Type B pancreatic cell (in vitro differentiated cells): ENCODE measurements at regions not wholly inside any gene's neighbourhood (a gene's known extent, or its start where the extent isn't known, plus 50 kb on each side); places are given as distances from the start of the nearest gene placed in this dataset.

ENCODE experiments used
- DNase-seq: peaks from one replicate; pipeline ENCODE4 v3.0.0; 2021; ENCODE audit warnings: mixed read lengths; ENCODE audit not compliant: unreplicated experiment; ENCODE audit errors: extremely low spot score
- H3K27ac Mint-ChIP-seq: 2 replicates; pipeline ENCODE4 v1.8.0; 2021; ENCODE audit warnings: mild to moderate bottlenecking, mixed read lengths
- H3K27me3 Mint-ChIP-seq: 2 replicates; pipeline ENCODE4 v1.8.0; 2021; ENCODE audit warnings: mixed read lengths
- H3K36me3 Mint-ChIP-seq: 2 replicates; pipeline ENCODE4 v1.8.0; 2021; ENCODE audit warnings: mixed read lengths
- H3K4me1 Mint-ChIP-seq: one replicate; pipeline ENCODE4 v1.8.0; 2021; ENCODE audit warnings: mixed read lengths; ENCODE audit not compliant: unreplicated experiment
- H3K4me3 Mint-ChIP-seq: 2 replicates; pipeline ENCODE4 v1.8.0; 2021; ENCODE audit warnings: mild to moderate bottlenecking, mixed read lengths
- H3K9me3 Mint-ChIP-seq: 2 replicates; pipeline ENCODE4 v1.8.0; 2021; ENCODE audit warnings: mixed read lengths
- CTCF ChIP-seq: fragments of 200-600 bp; sonication (generic); conservative IDR thresholded peaks from 2 replicates; pipeline ENCODE4 v1.5.0; 2021; ENCODE audit warnings: antibody characterized with exemption, mild to moderate bottlenecking

GRCh38 chr19:31529121-31529520 is 179.9 kb upstream of the TSHZ3 start:
- Mint-ChIP-seq H3K4me1 (no peaks in the 10 kb centered on the region), H3K9me3 (no peaks in the 10 kb centered on the region), H3K36me3 (no peaks in the 10 kb centered on the region), H3K4me3 (no peak overlapping the region), H3K27ac (no peak overlapping the region), H3K27me3 (peaks cover 7% of the 10 kb centered on the region)
- TF ChIP-seq CTCF = no peak
- no peak for DNase-seq

- no peaks in the 10 kb centered on the region for H3K9me3 Mint-ChIP-seq
- no peaks in the 10 kb centered on the region for H3K36me3 Mint-ChIP-seq
- TF ChIP-seq CTCF = no peak
- H3K27ac Mint-ChIP-seq = no peak overlapping the region
- DNase-seq = peak; percentile 42
- H3K4me3 Mint-ChIP-seq = no peak overlapping the region
- peaks cover 7% of the 10 kb centered on the region for H3K27me3 Mint-ChIP-seq
- peaks cover 12% of the 10 kb centered on the region for H3K4me1 Mint-ChIP-seq
Observed at GRCh38 chr19:31530781-31531180, 181.5 kb upstream of the TSHZ3 start.

DNA sequence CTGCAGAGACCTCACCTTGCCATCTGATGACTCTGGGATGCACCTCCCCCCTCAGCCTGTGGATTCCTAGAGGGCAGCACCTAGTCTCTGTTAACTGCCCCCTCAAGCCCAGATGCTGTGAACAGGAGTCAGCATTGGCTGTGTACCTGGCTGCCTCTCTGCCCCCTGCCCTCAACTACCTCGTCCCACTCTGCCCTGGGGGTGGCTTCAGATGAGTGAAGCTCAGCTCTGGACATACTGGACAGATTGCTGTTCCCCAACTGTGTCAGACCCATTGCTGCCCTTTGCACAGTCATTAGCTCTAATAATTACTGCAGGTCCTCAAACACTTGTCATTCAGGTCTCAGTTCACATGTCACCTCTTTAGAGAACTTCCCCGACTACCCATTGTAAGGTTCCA is 182.1 kb upstream of the TSHZ3 start:
- no peak overlapping the region for H3K27ac Mint-ChIP-seq
- peaks cover 16% of the 10 kb centered on the region for H3K4me1 Mint-ChIP-seq
- DNase-seq = peak; percentile 36
- H3K27me3 Mint-ChIP-seq = peaks cover 7% of the 10 kb centered on the region
- no peaks in the 10 kb centered on the region for H3K9me3 Mint-ChIP-seq
- TF ChIP-seq CTCF = no peak
- no peak overlapping the region for H3K4me3 Mint-ChIP-seq
- H3K36me3 Mint-ChIP-seq = no peaks in the 10 kb centered on the region

- no peak for TF ChIP-seq CTCF
- H3K27ac Mint-ChIP-seq = no peak overlapping the region
- peaks cover 16% of the 10 kb centered on the region for H3K4me1 Mint-ChIP-seq
- no peak overlapping the region for H3K4me3 Mint-ChIP-seq
- no peak for DNase-seq
- H3K36me3 Mint-ChIP-seq = no peaks in the 10 kb centered on the region
- H3K9me3 Mint-ChIP-seq = no peaks in the 10 kb centered on the region
- peaks cover 8% of the 10 kb centered on the region for H3K27me3 Mint-ChIP-seq
Observed at GRCh38 chr19:31532034-31532433, 182.8 kb upstream of the TSHZ3 start.

GRCh38 chr19:31533114-31533513 is 183.9 kb upstream of the TSHZ3 start:
- peak; percentile 34 for DNase-seq
- no peak for TF ChIP-seq CTCF

DNA sequence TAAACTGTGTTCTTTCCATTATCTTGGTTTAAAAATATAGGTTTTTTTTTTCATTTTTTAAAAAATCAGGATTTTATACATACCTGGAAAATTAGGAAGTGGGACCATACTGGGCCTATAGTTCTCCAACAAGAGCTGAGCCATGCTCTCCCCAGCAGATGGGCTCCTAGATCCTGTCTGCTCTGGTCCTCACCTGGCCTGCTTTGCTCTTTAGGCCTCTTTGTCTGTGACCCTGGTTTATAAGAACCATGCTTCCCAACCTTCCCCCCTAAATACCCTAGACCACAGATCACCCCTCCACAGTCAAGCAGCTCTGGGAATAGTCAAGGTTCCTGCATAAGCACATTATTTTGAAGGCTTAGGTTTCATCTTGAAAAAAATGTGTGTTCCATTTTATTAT is 185.0 kb upstream of the TSHZ3 start:
- TF ChIP-seq CTCF = no peak
- Mint-ChIP-seq H3K36me3 (peaks cover 4% of the 10 kb centered on the region), H3K4me3 (no peak overlapping the region), H3K27ac (no peak overlapping the region), H3K27me3 (peaks cover 19% of the 10 kb centered on the region), H3K4me1 (peaks cover 16% of the 10 kb centered on the region), H3K9me3 (peaks cover 11% of the 10 kb centered on the region)
- DNase-seq = no peak

More at GRCh38 chr19:31533114-31533513, 183.9 kb upstream of the TSHZ3 start:
- no peak overlapping the region for H3K27ac Mint-ChIP-seq
- H3K4me3 Mint-ChIP-seq = no peak overlapping the region
- peaks cover 18% of the 10 kb centered on the region for H3K27me3 Mint-ChIP-seq
- H3K36me3 Mint-ChIP-seq = peaks cover 4% of the 10 kb centered on the region
- peaks cover 16% of the 10 kb centered on the region for H3K4me1 Mint-ChIP-seq
- peaks cover 10% of the 10 kb centered on the region for H3K9me3 Mint-ChIP-seq
